Left lobe of liver (tissue), 2 donors: ENCODE measurements at regions not wholly inside any gene's neighbourhood (a gene's known extent, or its start where the extent isn't known, plus 50 kb on each side); places are given as distances from the start of the nearest gene placed in this dataset.

Experiments used
- ATAC-seq: fragments of 200-7000 bp; cut with Tn5 transposase; one replicate; pipeline ENCODE4 v1.9.1; 2020; ENCODE audit warnings: mild to moderate bottlenecking, moderate library complexity
- DNase-seq: peaks from one replicate; pipeline ENCODE4 v3.0.0-alpha.2; 2020; ENCODE audit warnings: low spot score
- donor health status: DM: no; HTN: no; CAD: no; lungs with moderate emphysema.
- donor health status: DM: no; HTN: yes; CAD: no.

DNA sequence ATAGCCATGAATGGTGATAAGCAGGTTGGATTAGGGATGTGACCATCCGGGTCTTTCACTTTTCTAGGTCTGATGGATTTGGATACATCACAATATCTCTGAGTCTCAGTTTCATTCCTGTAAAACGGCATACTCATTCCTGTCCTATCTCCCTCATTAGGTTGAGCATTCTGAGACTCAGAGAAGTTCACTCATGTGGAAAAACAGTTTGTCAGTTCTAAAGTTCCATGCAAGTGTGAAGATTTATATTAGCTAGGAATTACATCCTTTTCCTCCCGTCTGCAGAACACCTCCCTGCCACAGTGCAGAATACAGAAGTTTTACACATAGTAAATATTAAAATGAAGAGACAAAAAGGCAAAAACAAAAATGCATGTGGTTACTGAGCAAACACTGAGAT lies 94.2 kb upstream of the SLC25A13 start:
- peak; percentile 5 for ATAC-seq

DNA sequence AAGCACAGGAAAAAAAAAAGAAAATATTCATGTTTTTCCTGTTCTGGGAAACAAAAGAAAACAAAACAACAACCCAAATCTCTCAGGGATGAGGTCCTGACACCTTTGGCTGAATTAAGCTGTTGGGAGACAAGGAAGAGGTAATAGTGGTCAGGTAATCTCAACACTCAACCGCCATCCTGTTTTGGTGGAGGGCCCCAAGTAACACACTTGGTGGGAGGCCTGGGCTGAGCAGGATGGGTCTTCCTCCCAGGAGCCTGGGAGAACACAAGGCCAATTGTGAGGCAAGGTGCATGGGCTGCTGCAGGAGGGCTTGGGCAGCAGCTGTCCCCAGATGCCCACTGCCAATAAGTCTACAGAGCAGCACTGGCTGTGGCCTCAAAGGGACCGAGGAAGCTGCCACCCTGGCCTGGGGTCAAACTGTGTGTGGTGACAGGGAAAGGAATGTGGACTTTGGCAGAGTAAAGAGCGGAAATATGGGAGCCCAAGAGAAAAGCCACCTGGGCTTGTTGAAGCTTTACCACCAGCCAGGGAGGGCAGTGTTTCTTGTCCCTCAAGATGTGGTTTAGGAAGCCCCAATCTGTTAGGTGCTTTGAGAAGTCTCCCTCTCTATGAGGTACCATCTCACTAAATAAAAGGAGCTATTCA lies 93.5 kb upstream of the SLC25A13 start:
- ATAC-seq (peak; percentile 93), DNase-seq (peak; percentile 90)

More for the DNA sequence above, 94.2 kb upstream of the SLC25A13 start:
- DNase-seq = no peak

DNA sequence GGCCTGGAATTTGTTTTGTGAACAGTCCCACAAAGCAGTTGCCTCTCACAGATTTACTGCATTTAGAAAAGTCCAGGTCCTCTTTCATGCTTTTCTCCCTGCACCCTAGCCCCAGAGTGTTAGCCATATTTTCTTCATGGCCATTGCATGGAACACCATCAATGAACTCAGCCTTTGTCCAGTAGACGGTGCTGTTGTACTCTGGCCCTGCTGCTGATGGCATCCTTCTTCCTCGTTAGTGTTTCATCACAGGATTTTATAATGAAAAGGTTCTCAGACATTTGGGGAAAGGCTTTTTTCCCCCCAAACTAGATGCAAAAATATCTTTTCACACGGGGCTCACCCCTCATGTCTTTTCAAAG lies 93.0 kb upstream of the SLC25A13 start:
- DNase-seq (peak; percentile 65), ATAC-seq (peak; percentile 87)

DNA sequence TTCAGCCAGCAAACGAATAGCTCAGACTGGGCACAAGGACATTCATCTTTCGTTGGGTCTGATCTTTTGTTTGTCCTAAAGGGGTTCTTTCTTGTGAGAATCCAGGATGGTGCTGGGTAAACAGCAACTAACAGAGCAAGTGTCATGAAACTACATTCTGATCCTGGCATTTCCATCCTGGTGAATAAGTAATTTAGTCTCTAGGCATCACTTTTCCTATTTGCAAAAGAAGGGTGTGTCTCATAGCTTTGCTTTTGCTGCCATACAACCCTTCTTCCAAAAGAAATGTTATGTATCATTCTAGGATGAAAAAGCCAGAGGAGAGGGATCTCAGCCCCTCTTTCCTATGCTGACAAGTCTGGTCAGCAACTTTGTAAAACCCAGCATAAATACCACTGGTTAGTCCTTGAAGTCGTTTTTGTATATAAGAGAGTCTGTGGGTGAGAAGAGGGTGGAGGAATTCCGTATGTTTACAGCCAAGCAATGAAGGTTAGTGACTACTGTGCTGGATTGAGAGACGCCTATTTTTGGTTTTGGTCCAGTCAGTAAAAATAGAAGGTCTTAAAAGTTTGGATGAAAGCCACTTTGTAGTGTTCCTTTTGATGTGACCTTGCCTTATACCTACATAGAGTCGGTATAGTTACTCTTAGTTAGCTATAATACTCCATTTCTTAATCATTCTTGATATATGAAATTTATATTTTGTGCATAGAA lies 88.4 kb upstream of the SLC25A13 start:
- DNase-seq (no peak), ATAC-seq (no peak)

DNA sequence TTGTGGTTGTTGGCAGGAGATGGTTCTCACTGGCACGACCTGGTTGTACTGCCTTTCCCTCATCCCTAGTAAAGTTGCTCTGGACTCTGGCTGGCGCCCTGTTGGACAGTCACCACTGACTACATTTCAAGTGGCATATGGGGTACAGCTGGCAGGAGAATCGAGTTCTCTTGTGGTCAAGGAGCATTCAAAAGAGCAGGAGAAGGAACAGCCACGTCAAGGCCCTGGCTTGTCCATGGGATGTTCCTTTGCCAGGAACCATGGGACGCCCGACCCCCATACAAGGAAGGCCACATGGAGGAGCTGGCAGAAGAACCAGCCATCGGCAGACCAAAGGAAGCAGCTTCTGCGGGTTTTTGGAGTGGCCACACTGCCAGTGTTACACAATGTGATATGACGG lies 87.0 kb upstream of the SLC25A13 start:
- DNase-seq (no peak), ATAC-seq (no peak)

DNA sequence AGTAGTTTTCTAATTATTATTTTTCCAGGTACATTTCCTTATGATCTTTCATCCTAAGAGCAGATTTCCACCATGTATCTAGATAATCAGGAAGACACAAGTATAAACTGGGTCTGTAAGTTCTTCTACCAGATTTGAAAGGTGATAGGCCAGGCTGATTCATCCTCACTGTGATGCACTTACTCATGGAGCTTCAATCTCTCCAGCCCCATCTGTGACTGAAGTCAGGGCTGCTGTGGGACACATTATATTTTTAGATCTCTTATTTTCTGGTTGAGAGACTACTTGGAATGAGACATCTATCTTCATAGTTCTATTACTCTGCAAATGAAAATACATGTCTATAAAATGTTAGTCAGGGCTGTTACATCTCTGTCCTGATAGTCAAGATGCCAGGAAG lies 85.5 kb upstream of the SLC25A13 start:
- no peak for ATAC-seq
- no peak for DNase-seq

DNA sequence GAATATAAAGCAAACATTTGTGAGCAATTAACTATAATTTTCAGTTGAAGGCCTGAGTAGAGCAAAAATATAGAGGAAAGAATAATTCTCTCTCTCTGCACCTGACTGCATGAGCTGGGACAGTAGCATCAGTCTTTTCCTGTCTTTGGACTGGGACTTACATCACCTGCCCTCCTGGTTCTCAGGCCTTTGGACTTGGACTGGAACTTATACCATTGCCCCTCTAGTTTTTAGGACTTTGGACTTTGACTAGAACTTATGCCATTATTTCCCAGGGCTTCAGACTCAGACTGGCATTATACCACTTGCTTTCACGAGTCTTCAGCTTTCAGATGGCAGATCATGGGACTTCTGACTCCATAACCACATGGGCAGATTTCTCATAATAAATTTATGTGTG lies 81.0 kb upstream of the SLC25A13 start:
- DNase-seq = no peak
- no peak for ATAC-seq

DNA sequence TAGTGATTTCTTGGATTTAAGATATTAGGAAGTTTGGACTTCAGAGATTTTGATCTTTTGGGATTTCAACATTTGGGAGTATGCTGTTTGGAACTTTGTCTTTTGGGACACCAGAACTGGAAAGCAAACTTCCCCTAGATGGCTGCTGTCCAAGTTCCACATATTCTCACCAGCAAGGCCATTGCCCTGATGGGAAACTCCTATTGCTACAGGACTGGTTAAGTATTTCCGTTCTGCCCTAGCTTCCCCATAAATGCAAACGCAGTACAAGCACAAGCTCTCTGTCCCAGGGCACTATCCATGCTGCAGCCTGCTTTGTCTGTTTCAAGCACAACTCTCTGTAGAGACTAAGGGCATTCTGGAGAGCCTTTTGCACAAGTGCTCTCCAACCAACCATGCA lies 79.3 kb upstream of the SLC25A13 start:
- DNase-seq = peak; percentile 87

DNA sequence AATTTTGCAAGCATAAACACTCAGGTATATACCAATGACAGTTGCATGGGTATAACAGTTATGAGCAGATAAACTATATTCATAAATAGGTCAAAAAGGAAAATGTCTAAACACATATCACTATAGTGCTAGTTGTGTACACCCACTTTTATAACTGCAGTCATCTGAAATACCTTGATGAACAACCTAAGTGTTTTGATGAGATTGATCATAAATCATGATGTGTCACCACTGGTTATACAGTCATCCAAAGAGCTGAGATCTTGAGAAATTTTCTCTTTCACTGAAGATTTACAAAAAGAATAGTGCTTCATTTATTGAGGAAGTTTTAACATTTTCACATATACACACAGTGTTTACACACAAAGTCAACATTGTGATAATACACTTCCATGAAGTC lies 78.6 kb upstream of the SLC25A13 start:
- DNase-seq = no peak
- no peak for ATAC-seq

More for the DNA sequence above, 79.3 kb upstream of the SLC25A13 start:
- peak; percentile 96 for ATAC-seq

DNA sequence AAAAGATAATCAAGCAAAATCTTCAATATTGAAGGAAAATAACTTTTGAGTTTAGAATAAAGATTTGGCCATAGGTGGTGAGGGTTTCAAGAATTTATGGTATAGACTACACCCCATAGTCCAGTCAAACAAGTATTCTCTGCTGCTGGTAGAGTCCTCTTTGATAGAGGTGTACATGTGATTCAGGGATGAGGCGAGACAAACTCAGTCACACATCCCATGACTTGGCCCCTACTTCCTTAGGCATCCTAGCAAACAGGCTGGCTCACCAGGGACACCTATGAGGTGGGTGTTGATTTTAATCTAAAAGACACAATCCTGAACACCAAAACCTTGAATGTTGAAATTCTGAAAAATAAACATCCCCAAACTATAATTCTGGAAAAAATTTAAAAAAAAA lies 78.1 kb upstream of the SLC25A13 start:
- ATAC-seq = no peak
- no peak for DNase-seq

DNA sequence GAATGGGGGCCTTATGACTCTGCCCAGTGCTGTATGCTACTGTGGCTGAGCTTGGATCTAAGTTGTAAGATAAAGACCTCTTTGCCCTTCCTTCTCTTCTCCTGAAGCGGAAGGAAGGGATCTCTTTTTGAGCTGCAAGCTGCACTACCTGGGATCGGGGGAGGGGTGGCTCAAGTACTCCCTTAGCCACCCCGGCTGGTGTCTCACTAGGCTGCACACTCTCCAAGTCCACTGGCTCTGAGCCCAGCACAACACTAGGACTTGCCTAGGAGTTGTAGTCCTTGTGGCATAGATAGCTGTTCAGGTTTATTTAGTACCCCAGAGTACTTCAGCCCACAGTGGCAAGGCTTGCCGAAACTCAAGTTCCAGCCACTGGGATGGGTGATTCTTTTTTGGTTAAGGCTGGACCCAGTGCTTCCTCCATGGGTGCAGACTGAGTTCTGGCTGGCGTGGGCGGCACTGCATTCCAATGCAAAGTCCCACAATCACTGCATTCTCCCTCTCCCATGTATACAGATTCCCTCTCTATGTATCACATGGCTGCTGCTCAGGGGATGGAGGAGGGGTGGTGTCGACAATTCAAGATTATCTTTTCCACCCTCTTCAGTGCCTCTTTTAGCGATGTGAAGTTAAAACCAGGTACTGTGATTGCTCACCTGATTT lies 76.2 kb upstream of the SLC25A13 start:
- no peak for DNase-seq
- no peak for ATAC-seq

DNA sequence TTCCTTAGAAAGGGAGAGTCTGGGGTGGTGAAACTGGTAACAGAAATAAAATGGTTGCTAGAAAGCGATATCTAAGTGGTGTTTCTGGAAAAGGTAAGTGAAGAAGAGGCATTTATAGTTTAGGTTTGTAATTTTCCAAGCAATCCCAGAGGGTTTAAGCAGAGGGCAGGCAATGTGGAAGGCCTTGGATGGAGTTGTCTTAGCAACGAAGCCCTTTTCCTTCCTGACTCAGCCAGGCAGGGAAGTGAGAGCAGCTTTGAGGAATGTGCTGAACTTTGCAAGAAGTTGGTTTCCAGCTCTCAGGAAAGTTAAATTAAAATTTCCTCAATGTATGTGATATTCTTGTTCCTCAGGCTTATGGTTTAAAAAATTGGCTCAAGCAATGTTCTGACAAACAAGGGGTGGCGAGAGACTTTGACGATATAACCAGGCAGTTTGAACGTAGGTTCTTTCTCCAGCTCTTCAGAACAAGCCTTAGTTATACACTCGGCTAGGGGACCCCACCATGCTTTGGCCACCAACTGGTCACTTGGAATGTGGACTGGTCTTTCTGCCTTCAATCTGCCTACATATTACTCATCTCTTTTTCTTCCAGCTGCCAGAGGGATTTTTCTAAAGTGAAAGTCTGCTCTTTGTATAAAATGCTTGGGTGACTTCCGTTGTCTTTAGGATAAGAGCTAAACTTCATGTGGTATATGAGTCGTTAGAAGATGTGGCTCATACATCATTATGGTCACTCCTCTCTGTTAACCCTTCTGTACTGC lies 66.9 kb upstream of the SLC25A13 start:
- ATAC-seq (peak; percentile 54), DNase-seq (no peak)

DNA sequence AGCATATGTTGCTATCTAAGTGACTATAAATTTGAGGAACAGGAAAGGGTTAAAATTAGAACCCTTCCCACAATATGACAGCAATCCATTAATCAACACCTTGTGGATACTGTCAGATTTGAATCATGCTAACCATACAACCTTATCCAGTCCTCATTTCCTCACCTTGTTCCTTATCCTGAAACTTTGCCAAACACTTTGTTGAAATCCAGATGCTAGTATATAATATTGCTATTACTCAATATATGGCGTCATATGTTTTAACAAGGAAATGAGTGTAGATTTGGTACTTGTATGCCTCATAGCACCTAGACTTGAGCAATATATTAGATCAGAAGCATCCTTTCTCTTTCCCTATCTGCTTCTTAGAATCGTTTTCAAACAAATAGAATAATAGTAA lies 66.3 kb upstream of the SLC25A13 start:
- ATAC-seq (no peak), DNase-seq (no peak)

DNA sequence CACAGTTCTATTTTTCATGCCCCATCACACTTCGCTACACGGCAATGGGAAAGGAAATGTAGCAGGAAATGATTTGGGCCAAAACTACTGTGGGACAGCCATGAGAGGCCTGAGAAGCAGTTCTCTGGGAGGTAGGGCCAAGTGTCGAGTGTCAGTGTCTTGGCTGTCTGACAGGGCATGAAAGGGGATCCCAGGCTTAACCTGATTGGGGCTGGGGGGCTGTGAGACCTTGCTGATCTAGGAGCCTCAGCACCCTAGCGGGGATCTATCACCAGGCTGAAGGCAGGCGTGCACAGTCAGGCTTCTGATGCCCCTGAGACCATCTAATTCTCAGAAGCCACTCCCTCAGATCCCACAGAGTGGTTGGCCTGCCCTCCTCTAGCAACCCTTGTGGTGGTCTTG lies 58.2 kb upstream of the SLC25A13 start:
- no peak for DNase-seq
- no peak for ATAC-seq

DNA sequence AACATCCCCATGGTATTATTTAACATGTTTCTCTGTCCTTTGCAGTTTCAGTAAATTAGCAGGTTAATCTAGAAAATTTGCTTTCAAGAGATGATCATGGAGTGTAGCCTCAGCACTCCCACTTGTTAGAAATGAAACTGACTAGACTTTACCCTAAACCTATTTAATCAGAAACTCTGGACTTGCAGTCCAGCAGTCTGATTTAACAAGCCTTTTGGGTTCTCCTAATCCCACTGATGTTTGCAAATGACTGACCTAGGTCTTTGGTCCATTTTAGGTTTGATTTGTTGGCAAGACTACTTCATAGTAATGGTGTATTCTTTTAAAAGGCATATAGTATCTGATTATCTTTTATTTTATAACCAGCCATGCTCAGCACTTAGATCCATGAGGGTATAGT lies 55.5 kb upstream of the SLC25A13 start:
- ATAC-seq (peak; percentile 98), DNase-seq (no peak)
